ENCODE measurements at regions not wholly inside any gene's neighbourhood (a gene's known extent, or its start where the extent isn't known, plus 50 kb on each side); places are given as distances from the start of the nearest gene placed in this dataset.
"Not testable (repeated sequence)": the region's sequence is repeated elsewhere in the genome, so short reads cannot be mapped to it uniquely, and the experiment has no call there.

GRCh38 chr15:31579976-31580375 lies 253.3 kb downstream of the KLF13 start:
- DNase-seq (ENCODE audit: low read depth in 4 of 4, low spot score in 3 of 4), result no peak

GRCh38 chr15:31584195-31584594 lies 257.6 kb downstream of the KLF13 start:
- DNase-seq (ENCODE audit: low read depth in 4 of 4, low spot score in 3 of 4), result no peak

GRCh38 chr15:31585240-31585639 lies 258.6 kb downstream of the KLF13 start:
- DNase-seq (ENCODE audit: low read depth in 4 of 4, low spot score in 3 of 4), result no peak

- DNase-seq (ENCODE audit: low read depth in 4 of 4, low spot score in 3 of 4), result no peak
These were observed 260.2 kb downstream of the KLF13 start for GRCh38 chr15:31586841-31587240.

- no peak for DNase-seq (ENCODE audit: low read depth in 4 of 4, low spot score in 3 of 4)
These were observed 260.9 kb downstream of the KLF13 start for GRCh38 chr15:31587583-31587982.

GRCh38 chr15:31590609-31591008 lies 264.0 kb downstream of the KLF13 start:
- DNase-seq (ENCODE audit: low read depth in 4 of 4, low spot score in 3 of 4), result no peak

GRCh38 chr15:31591908-31592307 lies 265.3 kb downstream of the KLF13 start:
- DNase-seq (ENCODE audit: low read depth in 4 of 4, low spot score in 3 of 4), result no peak

- DNase-seq (ENCODE audit: low read depth in 4 of 4, low spot score in 3 of 4), result no peak
These were observed 270.8 kb downstream of the KLF13 start for GRCh38 chr15:31597466-31597865.

GRCh38 chr15:31598620-31599019 lies 272.0 kb downstream of the KLF13 start:
- DNase-seq (ENCODE audit: low read depth in 4 of 4, low spot score in 3 of 4), result no peak

- DNase-seq (ENCODE audit: low read depth in 4 of 4, low spot score in 3 of 4), result peak in 1 of 4 donors; percentile 3
These were observed 278.9 kb downstream of the KLF13 start for GRCh38 chr15:31605467-31605931.

- no peak for DNase-seq (ENCODE audit: low read depth in 4 of 4, low spot score in 3 of 4)
These were observed 279.6 kb downstream of the KLF13 start for GRCh38 chr15:31606194-31606669.

GRCh38 chr15:31606931-31607497 lies 280.4 kb downstream of the KLF13 start:
- no peak for DNase-seq (ENCODE audit: low read depth in 4 of 4, low spot score in 3 of 4)

GRCh38 chr15:31607656-31608055 lies 281.0 kb downstream of the KLF13 start:
- no peak for DNase-seq (ENCODE audit: low read depth in 4 of 4, low spot score in 3 of 4)

- DNase-seq (ENCODE audit: low read depth in 4 of 4, low spot score in 3 of 4), result no peak
These were observed 282.6 kb downstream of the KLF13 start for GRCh38 chr15:31609258-31609681.

- DNase-seq (ENCODE audit: low read depth in 4 of 4, low spot score in 3 of 4), result no peak
These were observed 283.3 kb downstream of the KLF13 start for GRCh38 chr15:31609906-31610305.

GRCh38 chr15:31615643-31616415 lies 289.2 kb downstream of the KLF13 start:
- no peak for DNase-seq (ENCODE audit: low read depth in 4 of 4, low spot score in 3 of 4)

GRCh38 chr15:31623297-31623696 lies 296.7 kb downstream of the KLF13 start:
- DNase-seq (ENCODE audit: low read depth in 4 of 4, low spot score in 3 of 4), result not testable (repeated sequence)

GRCh38 chr15:31624115-31624514 lies 297.5 kb downstream of the KLF13 start:
- DNase-seq (ENCODE audit: low read depth in 4 of 4, low spot score in 3 of 4), result not testable (repeated sequence)

- not testable (repeated sequence) for DNase-seq (ENCODE audit: low read depth in 4 of 4, low spot score in 3 of 4)
These were observed 309.1 kb downstream of the KLF13 start for GRCh38 chr15:31635715-31636114.

- not testable (repeated sequence) for DNase-seq (ENCODE audit: low read depth in 4 of 4, low spot score in 3 of 4)
These were observed 310.3 kb downstream of the KLF13 start for GRCh38 chr15:31636911-31637310.

GRCh38 chr15:31643955-31644354 lies 317.3 kb downstream of the KLF13 start:
- not testable (repeated sequence) for DNase-seq (ENCODE audit: low read depth in 4 of 4, low spot score in 3 of 4)

GRCh38 chr15:31644761-31645160 lies 318.1 kb downstream of the KLF13 start:
- not testable (repeated sequence) for DNase-seq (ENCODE audit: low read depth in 4 of 4, low spot score in 3 of 4)
